ENCODE measurements at regions not wholly inside any gene's neighbourhood (a gene's known extent, or its start where the extent isn't known, plus 50 kb on each side); places are given as distances from the start of the nearest gene placed in this dataset.

DNA sequence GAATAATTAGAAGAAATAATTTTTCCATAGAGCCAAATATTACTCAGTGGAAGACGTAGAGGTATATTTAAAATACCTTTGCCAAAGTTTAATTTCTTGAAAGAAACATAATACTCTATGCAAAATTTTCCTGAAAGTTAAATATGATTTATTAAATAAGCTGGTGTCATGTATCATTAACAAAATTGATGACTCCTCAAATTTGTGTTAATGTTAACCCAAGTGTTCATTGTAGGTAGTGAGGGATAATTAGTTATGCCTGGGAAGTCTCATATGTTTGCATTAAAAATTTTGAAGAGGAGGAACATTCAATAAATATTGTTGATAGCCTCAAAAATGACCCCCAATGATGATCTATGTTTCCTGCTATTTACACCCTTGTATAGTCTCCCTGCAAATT lies 292.7 kb upstream of the AMOT start:
- TF ChIP-seq EZH2 (IDR thresholded peaks at IDR 0.05; ENCODE audit: low read depth, unreplicated experiment) (no peak), STAT1 (IDR thresholded peaks at IDR 0.05; ENCODE audit: unreplicated experiment) (no peak), ZNF114 (CRISPR knock-in tag; IDR thresholded peaks at IDR 0.05) (no peak), JUNB (IDR thresholded peaks at IDR 0.05; ENCODE audit: unreplicated experiment) (no peak), POLR2AphosphoS5 (IDR thresholded peaks at IDR 0.05; ENCODE audit: low read depth) (no peak), CREB1 (CRISPR knock-in tag; IDR thresholded peaks at IDR 0.05; ENCODE audit: low read depth) (no peak), EZH2phosphoT487 (IDR thresholded peaks at IDR 0.05; ENCODE audit: unreplicated experiment) (no peak), NANOG (IDR thresholded peaks at IDR 0.05; ENCODE audit: borderline replicate concordance) (no peak)
- TF ChIP-seq, protein P1, sequence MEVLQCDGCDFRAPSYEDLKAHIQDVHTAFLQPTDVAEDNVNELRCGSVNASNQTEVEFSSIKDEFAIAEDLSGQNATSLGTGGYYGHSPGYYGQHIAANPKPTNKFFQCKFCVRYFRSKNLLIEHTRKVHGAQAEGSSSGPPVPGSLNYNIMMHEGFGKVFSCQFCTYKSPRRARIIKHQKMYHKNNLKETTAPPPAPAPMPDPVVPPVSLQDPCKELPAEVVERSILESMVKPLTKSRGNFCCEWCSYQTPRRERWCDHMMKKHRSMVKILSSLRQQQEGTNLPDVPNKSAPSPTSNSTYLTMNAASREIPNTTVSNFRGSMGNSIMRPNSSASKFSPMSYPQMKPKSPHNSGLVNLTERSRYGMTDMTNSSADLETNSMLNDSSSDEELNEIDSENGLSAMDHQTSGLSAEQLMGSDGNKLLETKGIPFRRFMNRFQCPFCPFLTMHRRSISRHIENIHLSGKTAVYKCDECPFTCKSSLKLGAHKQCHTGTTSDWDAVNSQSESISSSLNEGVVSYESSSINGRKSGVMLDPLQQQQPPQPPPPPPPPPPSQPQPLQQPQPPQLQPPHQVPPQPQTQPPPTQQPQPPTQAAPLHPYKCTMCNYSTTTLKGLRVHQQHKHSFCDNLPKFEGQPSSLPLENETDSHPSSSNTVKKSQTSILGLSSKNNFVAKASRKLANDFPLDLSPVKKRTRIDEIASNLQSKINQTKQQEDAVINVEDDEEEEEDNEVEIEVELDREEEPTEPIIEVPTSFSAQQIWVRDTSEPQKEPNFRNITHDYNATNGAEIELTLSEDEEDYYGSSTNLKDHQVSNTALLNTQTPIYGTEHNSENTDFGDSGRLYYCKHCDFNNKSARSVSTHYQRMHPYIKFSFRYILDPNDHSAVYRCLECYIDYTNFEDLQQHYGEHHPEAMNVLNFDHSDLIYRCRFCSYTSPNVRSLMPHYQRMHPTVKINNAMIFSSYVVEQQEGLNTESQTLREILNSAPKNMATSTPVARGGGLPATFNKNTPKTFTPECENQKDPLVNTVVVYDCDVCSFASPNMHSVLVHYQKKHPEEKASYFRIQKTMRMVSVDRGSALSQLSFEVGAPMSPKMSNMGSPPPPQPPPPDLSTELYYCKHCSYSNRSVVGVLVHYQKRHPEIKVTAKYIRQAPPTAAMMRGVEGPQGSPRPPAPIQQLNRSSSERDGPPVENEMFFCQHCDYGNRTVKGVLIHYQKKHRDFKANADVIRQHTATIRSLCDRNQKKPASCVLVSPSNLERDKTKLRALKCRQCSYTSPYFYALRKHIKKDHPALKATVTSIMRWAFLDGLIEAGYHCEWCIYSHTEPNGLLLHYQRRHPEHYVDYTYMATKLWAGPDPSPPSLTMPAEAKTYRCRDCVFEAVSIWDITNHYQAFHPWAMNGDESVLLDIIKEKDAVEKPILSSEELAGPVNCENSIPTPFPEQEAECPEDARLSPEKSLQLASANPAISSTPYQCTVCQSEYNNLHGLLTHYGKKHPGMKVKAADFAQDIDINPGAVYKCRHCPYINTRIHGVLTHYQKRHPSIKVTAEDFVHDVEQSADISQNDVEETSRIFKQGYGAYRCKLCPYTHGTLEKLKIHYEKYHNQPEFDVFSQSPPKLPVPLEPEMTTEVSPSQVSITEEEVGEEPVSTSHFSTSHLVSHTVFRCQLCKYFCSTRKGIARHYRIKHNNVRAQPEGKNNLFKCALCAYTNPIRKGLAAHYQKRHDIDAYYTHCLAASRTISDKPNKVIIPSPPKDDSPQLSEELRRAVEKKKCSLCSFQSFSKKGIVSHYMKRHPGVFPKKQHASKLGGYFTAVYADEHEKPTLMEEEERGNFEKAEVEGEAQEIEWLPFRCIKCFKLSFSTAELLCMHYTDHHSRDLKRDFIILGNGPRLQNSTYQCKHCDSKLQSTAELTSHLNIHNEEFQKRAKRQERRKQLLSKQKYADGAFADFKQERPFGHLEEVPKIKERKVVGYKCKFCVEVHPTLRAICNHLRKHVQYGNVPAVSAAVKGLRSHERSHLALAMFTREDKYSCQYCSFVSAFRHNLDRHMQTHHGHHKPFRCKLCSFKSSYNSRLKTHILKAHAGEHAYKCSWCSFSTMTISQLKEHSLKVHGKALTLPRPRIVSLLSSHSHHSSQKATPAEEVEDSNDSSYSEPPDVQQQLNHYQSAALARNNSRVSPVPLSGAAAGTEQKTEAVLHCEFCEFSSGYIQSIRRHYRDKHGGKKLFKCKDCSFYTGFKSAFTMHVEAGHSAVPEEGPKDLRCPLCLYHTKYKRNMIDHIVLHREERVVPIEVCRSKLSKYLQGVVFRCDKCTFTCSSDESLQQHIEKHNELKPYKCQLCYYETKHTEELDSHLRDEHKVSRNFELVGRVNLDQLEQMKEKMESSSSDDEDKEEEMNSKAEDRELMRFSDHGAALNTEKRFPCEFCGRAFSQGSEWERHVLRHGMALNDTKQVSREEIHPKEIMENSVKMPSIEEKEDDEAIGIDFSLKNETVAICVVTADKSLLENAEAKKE (CRISPR knock-in tag; IDR thresholded peaks at IDR 0.05) = no peak
- TF ChIP-seq, protein P2, sequence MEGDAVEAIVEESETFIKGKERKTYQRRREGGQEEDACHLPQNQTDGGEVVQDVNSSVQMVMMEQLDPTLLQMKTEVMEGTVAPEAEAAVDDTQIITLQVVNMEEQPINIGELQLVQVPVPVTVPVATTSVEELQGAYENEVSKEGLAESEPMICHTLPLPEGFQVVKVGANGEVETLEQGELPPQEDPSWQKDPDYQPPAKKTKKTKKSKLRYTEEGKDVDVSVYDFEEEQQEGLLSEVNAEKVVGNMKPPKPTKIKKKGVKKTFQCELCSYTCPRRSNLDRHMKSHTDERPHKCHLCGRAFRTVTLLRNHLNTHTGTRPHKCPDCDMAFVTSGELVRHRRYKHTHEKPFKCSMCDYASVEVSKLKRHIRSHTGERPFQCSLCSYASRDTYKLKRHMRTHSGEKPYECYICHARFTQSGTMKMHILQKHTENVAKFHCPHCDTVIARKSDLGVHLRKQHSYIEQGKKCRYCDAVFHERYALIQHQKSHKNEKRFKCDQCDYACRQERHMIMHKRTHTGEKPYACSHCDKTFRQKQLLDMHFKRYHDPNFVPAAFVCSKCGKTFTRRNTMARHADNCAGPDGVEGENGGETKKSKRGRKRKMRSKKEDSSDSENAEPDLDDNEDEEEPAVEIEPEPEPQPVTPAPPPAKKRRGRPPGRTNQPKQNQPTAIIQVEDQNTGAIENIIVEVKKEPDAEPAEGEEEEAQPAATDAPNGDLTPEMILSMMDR (conservative IDR thresholded peaks at IDR 0.05; ENCODE audit: low read depth in 2 of 2) = no peak
- TF ChIP-seq, protein P3, sequence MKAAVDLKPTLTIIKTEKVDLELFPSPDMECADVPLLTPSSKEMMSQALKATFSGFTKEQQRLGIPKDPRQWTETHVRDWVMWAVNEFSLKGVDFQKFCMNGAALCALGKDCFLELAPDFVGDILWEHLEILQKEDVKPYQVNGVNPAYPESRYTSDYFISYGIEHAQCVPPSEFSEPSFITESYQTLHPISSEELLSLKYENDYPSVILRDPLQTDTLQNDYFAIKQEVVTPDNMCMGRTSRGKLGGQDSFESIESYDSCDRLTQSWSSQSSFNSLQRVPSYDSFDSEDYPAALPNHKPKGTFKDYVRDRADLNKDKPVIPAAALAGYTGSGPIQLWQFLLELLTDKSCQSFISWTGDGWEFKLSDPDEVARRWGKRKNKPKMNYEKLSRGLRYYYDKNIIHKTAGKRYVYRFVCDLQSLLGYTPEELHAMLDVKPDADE (IDR thresholded peaks at IDR 0.05) = no peak
- Histone ChIP-seq H4K20me1 (replicated peaks; ENCODE audit: insufficient read depth) (no peaks in the 10 kb centered on the region), H3K36me3 (ENCODE audit: insufficient read depth) (no peaks in the 10 kb centered on the region), H3F3A (replicated peaks; ENCODE audit: low read depth) (no peaks in the 10 kb centered on the region), H3K4me3 (no peak overlapping the region), H3K4me1 (ENCODE audit: insufficient read depth) (peaks cover 19% of the 10 kb centered on the region), H3K79me2 (replicated peaks; ENCODE audit: insufficient read depth) (no peaks in the 10 kb centered on the region), H2AFZ (no peak overlapping the region), H3K9me2 (ENCODE audit: insufficient read depth) (peaks cover 3% of the 10 kb centered on the region; the same call in 1 of the 2 replicates), H3K27me3 (ENCODE audit: insufficient read depth) (no peaks in the 10 kb centered on the region), H3K4me2 (no peak overlapping the region), H3K27ac (ENCODE audit: low read depth) (no peak overlapping the region)
- peaks cover 26% of the 10 kb centered on the region; the same call in 2 of the 3 replicates for H3K4me1 Mint-ChIP-seq
- no peaks in the 10 kb centered on the region for H3K27me3 Mint-ChIP-seq (ENCODE audit: insufficient read depth, low read depth, poor library complexity)
- ATAC-seq (no peak), DNase-seq (ENCODE audit: low spot score) (no peak)
- no peak overlapping the region for H3K27ac Mint-ChIP-seq
- no peak overlapping the region for H3K4me3 Mint-ChIP-seq
- peaks cover 13% of the 10 kb centered on the region for H3K9me3 Mint-ChIP-seq
- peaks cover 24% of the 10 kb centered on the region for H3K36me3 Mint-ChIP-seq (ENCODE audit: low read depth)

Measured in GM23338 (cell line).